ENCODE measurements at regions not wholly inside any gene's neighbourhood (a gene's known extent, or its start where the extent isn't known, plus 50 kb on each side); places are given as distances from the start of the nearest gene placed in this dataset.

DNA sequence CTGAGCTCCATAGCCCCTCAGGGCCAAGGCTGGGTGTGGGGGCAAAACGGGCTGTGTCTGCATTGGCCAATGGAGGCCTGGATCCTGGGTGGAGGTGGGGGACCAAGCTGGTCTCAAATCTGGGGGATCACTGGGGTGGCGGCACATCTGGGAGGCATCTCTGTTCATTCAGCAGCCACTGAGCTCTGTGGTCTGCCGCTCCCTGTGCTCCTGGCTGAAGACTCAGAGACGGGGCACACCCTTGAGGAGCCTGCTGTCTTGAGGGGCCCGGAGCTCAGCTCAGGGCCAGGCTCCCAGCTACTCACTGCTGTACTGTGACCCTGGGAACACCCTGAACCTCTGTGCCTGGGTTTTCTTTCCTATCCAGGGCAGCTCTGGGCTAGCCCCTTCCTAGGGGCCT is 90.3 kb upstream of the WNT4 start:
- Histone ChIP-seq H3K9me2 (ENCODE audit: low read depth, low read length) (no peaks in the 10 kb centered on the region), H3K27ac (ENCODE audit: low read depth, low read length, poor library complexity, severe bottlenecking) (no peak overlapping the region), H3K9me3 (ENCODE audit: low read length) (no peaks in the 10 kb centered on the region), H3K9ac (ENCODE audit: low read length) (no peak overlapping the region), H3K4me3 (ENCODE audit: low read depth, low read length, poor library complexity, severe bottlenecking) (no peak overlapping the region), H2AFZ (ENCODE audit: low read length) (no peak overlapping the region), H4K20me1 (ENCODE audit: insufficient read depth, low read length) (no peaks in the 10 kb centered on the region), H3K4me1 (ENCODE audit: insufficient read depth, low read length, severe bottlenecking) (no peaks in the 10 kb centered on the region), H3K27me3 (ENCODE audit: insufficient read depth, low read length) (0 out of 2 replicates have a peak, but pooled peaks cover 2% of the 10 kb centered on the region), H3F3A (ENCODE audit: insufficient read depth, low read length) (no peaks in the 10 kb centered on the region), H3K79me2 (ENCODE audit: insufficient read depth, low read length) (no peaks in the 10 kb centered on the region), H3K36me3 (ENCODE audit: insufficient read depth, low read length) (no peaks in the 10 kb centered on the region), H3K4me2 (ENCODE audit: low read length) (no peak overlapping the region)
- TF ChIP-seq, protein P1, sequence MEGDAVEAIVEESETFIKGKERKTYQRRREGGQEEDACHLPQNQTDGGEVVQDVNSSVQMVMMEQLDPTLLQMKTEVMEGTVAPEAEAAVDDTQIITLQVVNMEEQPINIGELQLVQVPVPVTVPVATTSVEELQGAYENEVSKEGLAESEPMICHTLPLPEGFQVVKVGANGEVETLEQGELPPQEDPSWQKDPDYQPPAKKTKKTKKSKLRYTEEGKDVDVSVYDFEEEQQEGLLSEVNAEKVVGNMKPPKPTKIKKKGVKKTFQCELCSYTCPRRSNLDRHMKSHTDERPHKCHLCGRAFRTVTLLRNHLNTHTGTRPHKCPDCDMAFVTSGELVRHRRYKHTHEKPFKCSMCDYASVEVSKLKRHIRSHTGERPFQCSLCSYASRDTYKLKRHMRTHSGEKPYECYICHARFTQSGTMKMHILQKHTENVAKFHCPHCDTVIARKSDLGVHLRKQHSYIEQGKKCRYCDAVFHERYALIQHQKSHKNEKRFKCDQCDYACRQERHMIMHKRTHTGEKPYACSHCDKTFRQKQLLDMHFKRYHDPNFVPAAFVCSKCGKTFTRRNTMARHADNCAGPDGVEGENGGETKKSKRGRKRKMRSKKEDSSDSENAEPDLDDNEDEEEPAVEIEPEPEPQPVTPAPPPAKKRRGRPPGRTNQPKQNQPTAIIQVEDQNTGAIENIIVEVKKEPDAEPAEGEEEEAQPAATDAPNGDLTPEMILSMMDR (IDR thresholded peaks at IDR 0.05; ENCODE audit: low read length), result no peak
- TF ChIP-seq EZH2 (IDR thresholded peaks at IDR 0.05; ENCODE audit: borderline replicate concordance, low read length), result no peak

DNA sequence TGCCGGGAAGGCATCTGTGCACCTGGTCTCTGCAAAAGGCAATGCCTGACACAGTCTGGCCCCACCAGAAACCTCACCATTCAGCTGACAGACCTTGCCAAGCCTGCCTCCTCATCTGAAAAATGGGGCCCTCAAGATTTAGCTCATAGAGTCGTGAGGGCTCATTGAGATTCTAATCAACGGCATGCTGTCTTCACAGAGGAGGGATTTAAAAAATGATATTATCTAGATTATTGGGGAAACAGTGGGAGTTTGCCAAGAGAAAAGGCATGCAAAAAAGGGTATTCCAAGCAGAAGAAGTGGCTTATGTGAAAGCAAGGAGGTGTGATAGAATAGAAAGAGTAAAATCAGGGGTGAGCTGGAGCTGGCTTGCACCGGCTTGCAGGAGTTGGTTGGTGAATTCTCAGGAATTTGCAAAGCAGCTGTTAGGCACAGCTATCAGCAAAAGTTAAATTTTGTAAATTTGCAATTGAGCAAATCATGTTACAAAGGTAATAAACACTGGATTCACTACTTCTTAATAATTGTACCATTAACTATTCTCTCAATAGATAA is 91.7 kb upstream of the WNT4 start:
- no peaks in the 10 kb centered on the region for H4K20me1 ChIP-seq (ENCODE audit: insufficient read depth, low read length)
- no peak overlapping the region for H3K9ac ChIP-seq (ENCODE audit: low read length)
- no peak for TF ChIP-seq EZH2 (IDR thresholded peaks at IDR 0.05; ENCODE audit: borderline replicate concordance, low read length)
- TF ChIP-seq, protein P1 (IDR thresholded peaks at IDR 0.05; ENCODE audit: low read length), result no peak
- no peaks in the 10 kb centered on the region for H3K79me2 ChIP-seq (ENCODE audit: insufficient read depth, low read length)
- H3K36me3 ChIP-seq (ENCODE audit: insufficient read depth, low read length), result no peaks in the 10 kb centered on the region
- no peak overlapping the region for H3K27ac ChIP-seq (ENCODE audit: low read depth, low read length, poor library complexity, severe bottlenecking)
- no peaks in the 10 kb centered on the region for H3K9me3 ChIP-seq (ENCODE audit: low read length)
- H3K4me3 ChIP-seq (ENCODE audit: low read depth, low read length, poor library complexity, severe bottlenecking), result no peak overlapping the region
- H2AFZ ChIP-seq (ENCODE audit: low read length), result no peak overlapping the region
- H3F3A ChIP-seq (ENCODE audit: insufficient read depth, low read length), result no peaks in the 10 kb centered on the region
- H3K4me2 ChIP-seq (ENCODE audit: low read length), result no peak overlapping the region
- no peaks in the 10 kb centered on the region for H3K9me2 ChIP-seq (ENCODE audit: low read depth, low read length)
- H3K4me1 ChIP-seq (ENCODE audit: insufficient read depth, low read length, severe bottlenecking), result no peaks in the 10 kb centered on the region
- 0 out of 2 replicates have a peak, but pooled peaks cover 3% of the 10 kb centered on the region for H3K27me3 ChIP-seq (ENCODE audit: insufficient read depth, low read length)

- Histone ChIP-seq H3K27ac (ENCODE audit: low read depth, low read length, poor library complexity, severe bottlenecking) (no peak overlapping the region), H3K9ac (ENCODE audit: low read length) (no peak overlapping the region), H3K9me2 (ENCODE audit: low read depth, low read length) (no peaks in the 10 kb centered on the region), H3F3A (ENCODE audit: insufficient read depth, low read length) (no peaks in the 10 kb centered on the region), H3K4me2 (ENCODE audit: low read length) (no peak overlapping the region), H3K9me3 (ENCODE audit: low read length) (no peaks in the 10 kb centered on the region), H3K4me1 (ENCODE audit: insufficient read depth, low read length, severe bottlenecking) (no peaks in the 10 kb centered on the region), H4K20me1 (ENCODE audit: insufficient read depth, low read length) (no peaks in the 10 kb centered on the region), H3K36me3 (ENCODE audit: insufficient read depth, low read length) (no peaks in the 10 kb centered on the region), H3K79me2 (ENCODE audit: insufficient read depth, low read length) (no peaks in the 10 kb centered on the region), H2AFZ (ENCODE audit: low read length) (no peak overlapping the region), H3K27me3 (ENCODE audit: insufficient read depth, low read length) (0 out of 2 replicates have a peak, but pooled peaks cover 3% of the 10 kb centered on the region), H3K4me3 (ENCODE audit: low read depth, low read length, poor library complexity, severe bottlenecking) (no peak overlapping the region)
- TF ChIP-seq, protein P1 (IDR thresholded peaks at IDR 0.05; ENCODE audit: low read length), result no peak
- TF ChIP-seq EZH2 (IDR thresholded peaks at IDR 0.05; ENCODE audit: borderline replicate concordance, low read length), result no peak
Observed at GRCh38 chr1:22236166-22236565, 93.3 kb upstream of the WNT4 start.

Measured in OCI-LY1 (cell line).